CD8-positive, alpha-beta memory T cell (primary cell): ENCODE measurements at regions not wholly inside any gene's neighbourhood (a gene's known extent, or its start where the extent isn't known, plus 50 kb on each side); places are given as distances from the start of the nearest gene placed in this dataset.

Source experiments
- CTCF ChIA-PET: fragments of 350-600 bp; sonication (Branson Sonifier 250); formaldehyde crosslinking; loops from one replicate; lab custom pipeline; 2021; ENCODE audit warnings: antibody characterized with exemption; lab: Charles Lee
- POLR2A ChIA-PET: fragments of 350-600 bp; sonication (Branson Sonifier 250); formaldehyde crosslinking; loops from one replicate; lab custom pipeline; 2021; ENCODE audit warnings: antibody characterized with exemption; lab: Charles Lee
- DNase-seq, 5 donors: peaks; one replicate each; pipeline versions ENCODE4 v3.0.0 to v3.0.0-alpha.2; 2020 to 2022; ENCODE audit warnings: mixed read lengths in 1 of 5
- H3K27ac ChIP-seq: one replicate; pipeline ENCODE4 v1.7.0; 2013; ENCODE audit warnings: low read depth, mild to moderate bottlenecking, low read length, moderate library complexity
- H3K27me3 ChIP-seq: 2 replicates; pipeline ENCODE4 v1.7.0; 2013; ENCODE audit warnings: low read length, mild to moderate bottlenecking; ENCODE audit not compliant: insufficient read depth, poor library complexity, severe bottlenecking
- H3K36me3 ChIP-seq: 2 replicates; pipeline ENCODE4 v1.7.0; 2013; ENCODE audit warnings: mild to moderate bottlenecking, low read length, moderate library complexity; ENCODE audit not compliant: insufficient read depth
- H3K4me1 ChIP-seq: 2 replicates; pipeline ENCODE4 v1.7.0; 2013; ENCODE audit warnings: mild to moderate bottlenecking, low read length, moderate library complexity; ENCODE audit not compliant: insufficient read depth
- H3K4me3 ChIP-seq: 2 replicates; pipeline ENCODE4 v1.7.0; 2013; ENCODE audit warnings: mild to moderate bottlenecking, low read length
- H3K9me3 ChIP-seq: 2 replicates; pipeline ENCODE4 v1.7.0; 2013; ENCODE audit warnings: mild to moderate bottlenecking, low read length
- H3K27ac Mint-ChIP-seq, 8 donors: one replicate each; pipeline ENCODE4 v1.8.0; 2020 to 2021; ENCODE audit warnings: mixed read lengths in 8 of 8, mild to moderate bottlenecking in 6 of 8, inconsistent platforms in 3 of 8, moderate library complexity in 3 of 8
- H3K27me3 Mint-ChIP-seq, 2 donors: one replicate each; pipeline ENCODE4 v1.8.0; 2020 to 2021; ENCODE audit warnings: mixed read lengths in 2 of 2, mild to moderate bottlenecking in 1 of 2, moderate library complexity in 1 of 2
- H3K36me3 Mint-ChIP-seq, 3 donors: one replicate each; pipeline ENCODE4 v1.8.0; 2020 to 2021; ENCODE audit warnings: mixed read lengths in 3 of 3, inconsistent platforms in 1 of 3, mild to moderate bottlenecking in 1 of 3
- H3K4me1 Mint-ChIP-seq, 3 donors: one replicate each; pipeline ENCODE4 v1.8.0; 2020 to 2021; ENCODE audit warnings: mixed read lengths in 3 of 3, inconsistent platforms in 1 of 3, mild to moderate bottlenecking in 1 of 3
- H3K4me3 Mint-ChIP-seq, 7 donors: one replicate each; pipeline ENCODE4 v1.8.0; 2020 to 2021; ENCODE audit warnings: mixed read lengths in 7 of 7, mild to moderate bottlenecking in 6 of 7, moderate library complexity in 4 of 7, inconsistent platforms in 2 of 7
- H3K9me3 Mint-ChIP-seq, 5 donors: one replicate each; pipeline ENCODE4 v1.8.0; 2020 to 2022; ENCODE audit warnings: mixed read lengths in 5 of 5, mild to moderate bottlenecking in 3 of 5, moderate library complexity in 2 of 5, inconsistent platforms in 1 of 5

GRCh38 chr14:32009221-32009975 lies 67.7 kb upstream of the ARHGAP5 start:
- no peak overlapping the region for H3K4me3 ChIP-seq
- no peak overlapping the region for H3K27ac ChIP-seq
- H3K9me3 Mint-ChIP-seq = no peaks in the 10 kb centered on the region
- no peak overlapping the region for H3K27ac Mint-ChIP-seq
- H3K9me3 ChIP-seq = no peaks in the 10 kb centered on the region
- POLR2A ChIA-PET = no interaction called here
- CTCF ChIA-PET = no interaction called here
- no peaks in the 10 kb centered on the region for H3K36me3 Mint-ChIP-seq
- H3K27me3 ChIP-seq = no peaks in the 10 kb centered on the region
- no peak overlapping the region for H3K4me3 Mint-ChIP-seq
- H3K4me1 Mint-ChIP-seq = no peaks in the 10 kb centered on the region
- DNase-seq = no peak
- no peaks in the 10 kb centered on the region for H3K36me3 ChIP-seq
- H3K4me1 ChIP-seq = no peaks in the 10 kb centered on the region
- H3K27me3 Mint-ChIP-seq = peaks cover 10 to 43% of the 10 kb centered on the region in 2 donors

- no peaks in the 10 kb centered on the region for H3K4me1 ChIP-seq
- Mint-ChIP-seq H3K27ac (no peak overlapping the region), H3K4me3 (no peak overlapping the region), H3K4me1 (no peaks in the 10 kb centered on the region), H3K27me3 (peaks cover 10 to 36% of the 10 kb centered on the region in 2 donors), H3K9me3 (no peaks in the 10 kb centered on the region), H3K36me3 (no peaks in the 10 kb centered on the region)
- H3K27me3 ChIP-seq = no peaks in the 10 kb centered on the region
- no peaks in the 10 kb centered on the region for H3K36me3 ChIP-seq
- DNase-seq = no peak
- POLR2A ChIA-PET = no interaction called here
- CTCF ChIA-PET = interaction anchor here (1.0 kb wide), 1 partner anchor 245 kb away, joined by 3 read pairs; no protein-coding TSS in a partner anchor
- H3K9me3 ChIP-seq = no peaks in the 10 kb centered on the region
- H3K4me3 ChIP-seq = no peak overlapping the region
- no peak overlapping the region for H3K27ac ChIP-seq
Measured at GRCh38 chr14:32009976-32010581, 67.0 kb upstream of the ARHGAP5 start.

- CTCF ChIA-PET = interaction anchor here (1.0 kb wide), 1 partner anchor 244 kb away, joined by 3 read pairs; no protein-coding TSS in a partner anchor
- DNase-seq = no peak
- POLR2A ChIA-PET = no interaction called here
- Histone ChIP-seq H3K4me1 (no peaks in the 10 kb centered on the region), H3K36me3 (no peaks in the 10 kb centered on the region), H3K27ac (no peak overlapping the region), H3K9me3 (no peaks in the 10 kb centered on the region), H3K4me3 (no peak overlapping the region), H3K27me3 (no peaks in the 10 kb centered on the region)
- Mint-ChIP-seq H3K9me3 (no peaks in the 10 kb centered on the region), H3K27me3 (peaks cover 9 to 35% of the 10 kb centered on the region in 2 donors), H3K4me3 (no peak overlapping the region), H3K27ac (no peak overlapping the region), H3K36me3 (no peaks in the 10 kb centered on the region), H3K4me1 (no peaks in the 10 kb centered on the region)
Measured at GRCh38 chr14:32010604-32011125, 66.4 kb upstream of the ARHGAP5 start.

DNA sequence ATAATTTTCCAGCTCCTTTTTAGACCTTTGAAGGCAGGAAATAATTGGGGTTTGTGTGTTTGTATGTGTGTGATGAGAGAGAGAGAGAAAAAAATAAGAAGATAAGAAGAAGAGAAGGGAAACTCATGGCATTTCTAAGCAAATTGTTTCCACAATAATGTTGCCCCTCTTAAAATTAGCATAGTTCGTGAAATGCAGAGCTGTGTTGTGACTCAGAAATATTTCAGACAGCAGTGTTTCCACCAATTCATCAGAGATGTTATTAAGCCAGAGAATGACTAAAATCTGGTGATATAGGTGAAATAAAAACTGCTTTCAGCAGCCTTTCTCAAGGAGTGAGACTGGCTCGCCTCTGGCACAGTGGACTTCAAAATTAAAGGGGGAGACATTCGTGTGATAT lies 65.9 kb upstream of the ARHGAP5 start:
- Histone ChIP-seq H3K36me3 (no peaks in the 10 kb centered on the region), H3K9me3 (no peaks in the 10 kb centered on the region), H3K4me1 (no peaks in the 10 kb centered on the region), H3K27ac (no peak overlapping the region), H3K27me3 (no peaks in the 10 kb centered on the region), H3K4me3 (no peak overlapping the region)
- Mint-ChIP-seq H3K36me3 (no peaks in the 10 kb centered on the region), H3K27me3 (peaks cover 9 to 35% of the 10 kb centered on the region in 2 donors), H3K4me1 (no peaks in the 10 kb centered on the region), H3K27ac (no peak overlapping the region), H3K9me3 (no peaks in the 10 kb centered on the region), H3K4me3 (no peak overlapping the region)
- no peak for DNase-seq
- CTCF ChIA-PET = interaction anchor here (1.0 kb wide), 1 partner anchor 244 kb away, joined by 3 read pairs; no protein-coding TSS in a partner anchor
- POLR2A ChIA-PET = no interaction called here

DNA sequence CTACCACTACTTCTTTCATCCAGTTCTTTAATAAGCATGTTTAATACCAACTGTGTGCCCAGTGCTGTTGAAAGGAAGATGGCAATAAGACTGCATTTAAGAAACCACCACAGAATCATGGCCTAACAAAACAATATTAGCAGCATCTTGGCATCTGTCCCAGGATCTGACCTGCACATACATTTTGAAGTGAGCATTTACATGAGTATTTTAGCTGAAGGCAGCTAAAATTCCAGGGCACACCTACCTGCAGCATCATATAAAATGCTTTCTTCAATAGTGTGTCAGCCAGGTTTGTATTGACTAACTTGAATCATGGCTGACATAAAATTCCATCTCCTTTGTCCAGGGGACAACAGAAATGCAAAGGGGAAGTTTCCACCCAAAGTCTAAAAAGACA lies 65.0 kb upstream of the ARHGAP5 start:
- Mint-ChIP-seq H3K4me3 (no peak overlapping the region), H3K27ac (no peak overlapping the region), H3K27me3 (peaks cover 11 to 32% of the 10 kb centered on the region in 2 donors), H3K4me1 (no peaks in the 10 kb centered on the region), H3K9me3 (no peaks in the 10 kb centered on the region), H3K36me3 (no peaks in the 10 kb centered on the region)
- no peak for DNase-seq
- POLR2A ChIA-PET = no interaction called here
- Histone ChIP-seq H3K4me1 (no peaks in the 10 kb centered on the region), H3K4me3 (no peak overlapping the region), H3K36me3 (no peaks in the 10 kb centered on the region), H3K27ac (no peak overlapping the region), H3K9me3 (no peaks in the 10 kb centered on the region), H3K27me3 (no peaks in the 10 kb centered on the region)
- CTCF ChIA-PET = no interaction called here

DNA sequence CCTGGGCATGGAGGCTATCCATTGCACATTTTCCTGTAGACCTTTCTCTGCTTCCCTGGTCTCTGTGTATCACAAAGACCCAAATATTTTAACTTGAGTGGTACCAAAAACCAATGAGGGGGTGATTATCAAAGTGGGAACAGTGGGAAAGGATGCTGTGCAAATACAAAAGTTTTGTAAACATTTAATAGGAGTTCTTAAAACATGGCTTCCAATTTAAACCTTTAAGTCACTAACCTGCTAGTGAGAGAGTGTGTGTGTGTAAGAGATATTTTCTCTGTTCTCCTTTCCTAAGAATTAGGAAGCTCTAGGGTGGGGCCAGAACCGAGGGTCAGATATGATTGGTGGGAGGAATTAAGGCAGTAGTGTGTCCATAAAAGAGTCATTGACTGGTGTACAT lies 64.5 kb upstream of the ARHGAP5 start:
- no peaks in the 10 kb centered on the region for H3K9me3 ChIP-seq
- ChIA-PET CTCF (no interaction called here), POLR2A (no interaction called here)
- Mint-ChIP-seq H3K27me3 (peaks cover 11 to 32% of the 10 kb centered on the region in 2 donors), H3K36me3 (no peaks in the 10 kb centered on the region), H3K27ac (no peak overlapping the region), H3K9me3 (no peaks in the 10 kb centered on the region), H3K4me3 (no peak overlapping the region), H3K4me1 (no peaks in the 10 kb centered on the region)
- H3K4me3 ChIP-seq = no peak overlapping the region
- H3K36me3 ChIP-seq = no peaks in the 10 kb centered on the region
- no peak overlapping the region for H3K27ac ChIP-seq
- no peaks in the 10 kb centered on the region for H3K27me3 ChIP-seq
- H3K4me1 ChIP-seq = no peaks in the 10 kb centered on the region
- DNase-seq = no peak

GRCh38 chr14:32013083-32013482 lies 64.0 kb upstream of the ARHGAP5 start:
- ChIA-PET CTCF (no interaction called here), POLR2A (no interaction called here)
- H3K27me3 ChIP-seq = no peaks in the 10 kb centered on the region
- H3K27me3 Mint-ChIP-seq = peaks cover 11 to 32% of the 10 kb centered on the region in 2 donors
- no peak overlapping the region for H3K4me3 ChIP-seq
- DNase-seq = no peak
- H3K36me3 Mint-ChIP-seq = no peaks in the 10 kb centered on the region
- H3K27ac Mint-ChIP-seq = no peak overlapping the region
- H3K4me1 Mint-ChIP-seq = no peaks in the 10 kb centered on the region
- no peaks in the 10 kb centered on the region for H3K9me3 ChIP-seq
- no peak overlapping the region for H3K4me3 Mint-ChIP-seq
- H3K9me3 Mint-ChIP-seq = no peaks in the 10 kb centered on the region
- H3K27ac ChIP-seq = no peak overlapping the region
- no peaks in the 10 kb centered on the region for H3K4me1 ChIP-seq
- H3K36me3 ChIP-seq = no peaks in the 10 kb centered on the region

DNA sequence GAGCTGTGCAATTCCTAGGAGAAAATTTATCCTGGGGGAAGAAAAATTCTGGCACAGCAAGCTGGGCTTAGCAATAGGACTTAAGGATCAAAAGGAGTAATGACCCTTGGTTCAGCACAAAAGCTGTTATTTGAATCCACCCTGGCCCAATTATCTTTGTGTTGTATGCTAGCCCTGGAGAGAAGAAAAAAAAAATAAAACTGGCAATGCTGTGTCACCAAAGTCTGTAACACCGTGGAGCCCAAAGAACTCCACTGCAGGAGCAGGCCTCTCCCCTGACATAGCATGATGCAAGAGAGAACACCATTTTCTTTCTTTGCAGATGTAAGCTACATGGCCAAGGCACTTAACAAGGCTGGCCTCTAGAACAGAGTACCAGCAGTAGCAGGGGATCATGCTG lies 63.0 kb upstream of the ARHGAP5 start:
- Mint-ChIP-seq H3K36me3 (no peaks in the 10 kb centered on the region), H3K27ac (peak overlapping the region in 1 of 8 donors; percentile 45), H3K9me3 (no peaks in the 10 kb centered on the region), H3K4me1 (no peaks in the 10 kb centered on the region), H3K27me3 (peaks cover 11 to 33% of the 10 kb centered on the region in 2 donors), H3K4me3 (no peak overlapping the region)
- no peaks in the 10 kb centered on the region for H3K4me1 ChIP-seq
- no peak overlapping the region for H3K27ac ChIP-seq
- H3K36me3 ChIP-seq = no peaks in the 10 kb centered on the region
- POLR2A ChIA-PET = no interaction called here
- CTCF ChIA-PET = no interaction called here
- no peak for DNase-seq
- H3K9me3 ChIP-seq = no peaks in the 10 kb centered on the region
- H3K4me3 ChIP-seq = no peak overlapping the region
- no peaks in the 10 kb centered on the region for H3K27me3 ChIP-seq
